Liver (tissue), 7 donors: ENCODE measurements at regions not wholly inside any gene's neighbourhood (a gene's known extent, or its start where the extent isn't known, plus 50 kb on each side); places are given as distances from the start of the nearest gene placed in this dataset.

Experiments
- DNase-seq: peaks from one replicate; pipeline ENCODE4 v3.0.0-alpha.2; 2017; ENCODE audit warnings: low spot score
- H3K27ac ChIP-seq, 2 donors: one replicate each; pipeline ENCODE4 v1.7.0; 2013; ENCODE audit warnings: inconsistent platforms in 2 of 2, low read length in 2 of 2, control low read depth in 1 of 2, low read depth in 1 of 2, mild to moderate bottlenecking in 1 of 2
- H3K27me3 ChIP-seq, 4 donors: one replicate each; pipeline versions ENCODE4 v1.6.1 to v1.7.0; 2013; ENCODE audit warnings: low read length in 3 of 4, inconsistent platforms in 1 of 4, mild to moderate bottlenecking in 1 of 4, moderate library complexity in 1 of 4; ENCODE audit not compliant: control insufficient read depth in 4 of 4, insufficient read depth in 4 of 4
- H3K36me3 ChIP-seq, 4 donors: one replicate each; pipeline versions ENCODE4 v1.6.1 to v1.7.0; 2013; ENCODE audit warnings: low read length in 3 of 4, mild to moderate bottlenecking in 3 of 4, low read depth in 1 of 4, moderate library complexity in 1 of 4; ENCODE audit not compliant: control insufficient read depth in 4 of 4, insufficient read depth in 3 of 4
- H3K4me1 ChIP-seq, 4 donors: one replicate each; pipeline versions ENCODE4 v1.6.1 to v1.7.0; 2013; ENCODE audit warnings: low read length in 3 of 4, mild to moderate bottlenecking in 3 of 4, moderate library complexity in 1 of 4; ENCODE audit not compliant: control insufficient read depth in 4 of 4, insufficient read depth in 4 of 4
- H3K4me3 ChIP-seq, 3 donors: one replicate each; pipeline versions ENCODE4 v1.6.1 to v1.7.0; 2013; ENCODE audit warnings: low read length in 3 of 3, control low read depth in 1 of 3, low read depth in 1 of 3, mild to moderate bottlenecking in 1 of 3
- H3K9ac ChIP-seq, 2 donors: one replicate each; pipeline ENCODE4 v1.7.0; 2013; ENCODE audit warnings: low read length in 2 of 2, mild to moderate bottlenecking in 2 of 2, moderate library complexity in 2 of 2, control low read depth in 1 of 2, low read depth in 1 of 2
- H3K9me3 ChIP-seq, 4 donors: one replicate each; pipeline versions ENCODE4 v1.6.1 to v1.7.0; 2013; ENCODE audit warnings: low read length in 3 of 4; ENCODE audit not compliant: control insufficient read depth in 4 of 4
- ATF3 ChIP-seq: IDR thresholded peaks from 2 replicates; pipeline ENCODE4 v1.6.1; 2016; ENCODE audit warnings: antibody characterized with exemption
- EGR1 ChIP-seq, 2 donors: IDR thresholded peaks; 2 replicates each; pipeline ENCODE4 v1.6.1; 2016 to 2018; ENCODE audit warnings: antibody characterized with exemption in 2 of 2, low read depth in 2 of 2
- FOXA1 ChIP-seq: IDR thresholded peaks from 2 replicates; pipeline ENCODE4 v1.6.1; 2016; ENCODE audit warnings: antibody characterized with exemption
- FOXA2 ChIP-seq: IDR thresholded peaks from 2 replicates; pipeline ENCODE4 v1.6.1; 2016; ENCODE audit warnings: antibody characterized with exemption
- GABPA ChIP-seq, 2 donors: IDR thresholded peaks in 1 of 2; conservative IDR thresholded peaks in 1 of 2; 2 replicates each; pipeline ENCODE4 v1.6.1; 2016; ENCODE audit warnings: antibody characterized with exemption in 2 of 2, mild to moderate bottlenecking in 1 of 2, moderate library complexity in 1 of 2
- HNF4G ChIP-seq: IDR thresholded peaks from 2 replicates; pipeline ENCODE4 v1.6.1; 2016; ENCODE audit warnings: antibody characterized with exemption
- JUND ChIP-seq, 2 donors: IDR thresholded peaks; 2 replicates each; pipeline ENCODE4 v1.6.1; 2016; ENCODE audit warnings: antibody characterized with exemption in 2 of 2
- NR2F2 ChIP-seq: IDR thresholded peaks from 2 replicates; pipeline ENCODE4 v1.6.1; 2016; ENCODE audit warnings: antibody characterized with exemption
- RAD21 ChIP-seq, 2 donors: IDR thresholded peaks; 2 replicates each; pipeline ENCODE4 v1.6.1; 2016; ENCODE audit warnings: antibody characterized with exemption in 2 of 2, mild to moderate bottlenecking in 2 of 2
- RXRA ChIP-seq, 2 donors: IDR thresholded peaks; 2 replicates each; pipeline ENCODE4 v1.6.1; 2017 to 2018; ENCODE audit warnings: antibody characterized with exemption in 2 of 2, mild to moderate bottlenecking in 1 of 2
- SP1 ChIP-seq: IDR thresholded peaks from 2 replicates; pipeline ENCODE4 v1.6.1; 2018; ENCODE audit warnings: antibody characterized with exemption, mild to moderate bottlenecking
- TAF1 ChIP-seq: conservative IDR thresholded peaks from 2 replicates; pipeline ENCODE4 v1.6.1; 2016; ENCODE audit warnings: antibody characterized with exemption, mild to moderate bottlenecking
- YY1 ChIP-seq: IDR thresholded peaks from 2 replicates; pipeline ENCODE4 v1.6.1; 2016; ENCODE audit warnings: antibody characterized with exemption, mild to moderate bottlenecking
- ZBTB33 ChIP-seq: IDR thresholded peaks from 2 replicates; pipeline ENCODE4 v1.6.1; 2016; ENCODE audit warnings: antibody characterized with exemption
- WGBS: extraction: QIAGEN DNeasy Blood & Tissue Kit; methylation state at CpG from one replicate; pipeline ENCODE4 v1.1.7; 2013; 5-methylcytosine and 5-hydroxymethylcytosine counted together
- TF ChIP-seq, protein P1 (sequence below): IDR thresholded peaks from 2 replicates; pipeline ENCODE4 v1.6.1; 2016; ENCODE audit warnings: antibody characterized with exemption, mild to moderate bottlenecking
- TF ChIP-seq, protein P2 (sequence below): IDR thresholded peaks from 2 replicates; pipeline ENCODE4 v1.6.1; 2016; ENCODE audit warnings: antibody characterized with exemption
- donor health status: healthy.
- donor health status: healthy.
- donor health status: healthy.
- donor health status: healthy.

- no peaks in the 10 kb centered on the region for H3K4me1 ChIP-seq
- H3K9me3 ChIP-seq = no peaks in the 10 kb centered on the region
- no peaks in the 10 kb centered on the region for H3K36me3 ChIP-seq
- DNase-seq = no peak
- H3K4me3 ChIP-seq = no peak overlapping the region
- TF ChIP-seq RXRA (IDR thresholded peaks at IDR 0.05) (no peak), TAF1 (no peak), SP1 (no peak), FOXA1 (no peak), YY1 (no peak), JUND (IDR thresholded peaks at IDR 0.05) (no peak), HNF4G (no peak), ATF3 (no peak), RAD21 (IDR thresholded peaks at IDR 0.05) (no peak), EGR1 (IDR thresholded peaks at IDR 0.05; ENCODE audit: low read depth in 2 of 2) (no peak), FOXA2 (no peak), NR2F2 (no peak), GABPA (IDR thresholded peaks at IDR 0.05 in 1 of 2, conservative IDR thresholded peaks at IDR 0.05 in 1 of 2) (no peak), ZBTB33 (no peak)
- TF ChIP-seq, protein P1, sequence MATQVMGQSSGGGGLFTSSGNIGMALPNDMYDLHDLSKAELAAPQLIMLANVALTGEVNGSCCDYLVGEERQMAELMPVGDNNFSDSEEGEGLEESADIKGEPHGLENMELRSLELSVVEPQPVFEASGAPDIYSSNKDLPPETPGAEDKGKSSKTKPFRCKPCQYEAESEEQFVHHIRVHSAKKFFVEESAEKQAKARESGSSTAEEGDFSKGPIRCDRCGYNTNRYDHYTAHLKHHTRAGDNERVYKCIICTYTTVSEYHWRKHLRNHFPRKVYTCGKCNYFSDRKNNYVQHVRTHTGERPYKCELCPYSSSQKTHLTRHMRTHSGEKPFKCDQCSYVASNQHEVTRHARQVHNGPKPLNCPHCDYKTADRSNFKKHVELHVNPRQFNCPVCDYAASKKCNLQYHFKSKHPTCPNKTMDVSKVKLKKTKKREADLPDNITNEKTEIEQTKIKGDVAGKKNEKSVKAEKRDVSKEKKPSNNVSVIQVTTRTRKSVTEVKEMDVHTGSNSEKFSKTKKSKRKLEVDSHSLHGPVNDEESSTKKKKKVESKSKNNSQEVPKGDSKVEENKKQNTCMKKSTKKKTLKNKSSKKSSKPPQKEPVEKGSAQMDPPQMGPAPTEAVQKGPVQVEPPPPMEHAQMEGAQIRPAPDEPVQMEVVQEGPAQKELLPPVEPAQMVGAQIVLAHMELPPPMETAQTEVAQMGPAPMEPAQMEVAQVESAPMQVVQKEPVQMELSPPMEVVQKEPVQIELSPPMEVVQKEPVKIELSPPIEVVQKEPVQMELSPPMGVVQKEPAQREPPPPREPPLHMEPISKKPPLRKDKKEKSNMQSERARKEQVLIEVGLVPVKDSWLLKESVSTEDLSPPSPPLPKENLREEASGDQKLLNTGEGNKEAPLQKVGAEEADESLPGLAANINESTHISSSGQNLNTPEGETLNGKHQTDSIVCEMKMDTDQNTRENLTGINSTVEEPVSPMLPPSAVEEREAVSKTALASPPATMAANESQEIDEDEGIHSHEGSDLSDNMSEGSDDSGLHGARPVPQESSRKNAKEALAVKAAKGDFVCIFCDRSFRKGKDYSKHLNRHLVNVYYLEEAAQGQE = no peak
- TF ChIP-seq, protein P2, sequence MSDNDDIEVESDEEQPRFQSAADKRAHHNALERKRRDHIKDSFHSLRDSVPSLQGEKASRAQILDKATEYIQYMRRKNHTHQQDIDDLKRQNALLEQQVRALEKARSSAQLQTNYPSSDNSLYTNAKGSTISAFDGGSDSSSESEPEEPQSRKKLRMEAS = no peak
- WGBS = 78% methylated on average over 2 of the region's 2 CpGs
- no peak overlapping the region for H3K27ac ChIP-seq
- H3K9ac ChIP-seq = no peak overlapping the region
- no peaks in the 10 kb centered on the region for H3K27me3 ChIP-seq
Measured at GRCh38 chr4:186775902-186776301, 52.2 kb upstream of the FAT1 start.

DNA sequence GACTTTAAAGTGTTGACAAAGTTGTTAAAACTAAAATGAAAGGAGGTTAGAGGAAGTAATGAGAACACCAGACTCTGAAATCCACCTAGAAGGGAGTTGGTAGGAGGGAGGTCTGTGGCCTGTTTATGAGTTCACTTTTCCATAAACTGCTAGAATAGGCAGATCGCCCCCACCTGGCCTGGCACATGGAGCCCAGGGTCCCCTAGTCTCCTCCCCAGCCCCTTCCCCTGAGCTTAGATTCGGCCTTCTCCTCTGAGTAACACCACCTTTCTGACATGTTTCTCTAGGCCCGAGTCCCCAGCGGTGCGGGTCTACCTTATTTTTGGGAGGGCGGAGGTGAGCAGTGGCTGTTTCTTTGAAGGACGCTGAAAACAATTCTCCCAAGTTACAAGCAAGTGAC, 54.5 kb upstream of the FAT1 start:
- no peak for TF ChIP-seq SP1
- H3K4me3 ChIP-seq = no peak overlapping the region
- 94% methylated on average over 7 of the region's 7 CpGs for WGBS
- no peak overlapping the region for H3K9ac ChIP-seq
- DNase-seq = no peak
- H3K27ac ChIP-seq = no peak overlapping the region
- H3K9me3 ChIP-seq = no peaks in the 10 kb centered on the region
- no peaks in the 10 kb centered on the region for H3K4me1 ChIP-seq
- no peaks in the 10 kb centered on the region for H3K27me3 ChIP-seq
- no peaks in the 10 kb centered on the region for H3K36me3 ChIP-seq
